ENCODE measurements at regions not wholly inside any gene's neighbourhood (a gene's known extent, or its start where the extent isn't known, plus 50 kb on each side); places are given as distances from the start of the nearest gene placed in this dataset.

DNA sequence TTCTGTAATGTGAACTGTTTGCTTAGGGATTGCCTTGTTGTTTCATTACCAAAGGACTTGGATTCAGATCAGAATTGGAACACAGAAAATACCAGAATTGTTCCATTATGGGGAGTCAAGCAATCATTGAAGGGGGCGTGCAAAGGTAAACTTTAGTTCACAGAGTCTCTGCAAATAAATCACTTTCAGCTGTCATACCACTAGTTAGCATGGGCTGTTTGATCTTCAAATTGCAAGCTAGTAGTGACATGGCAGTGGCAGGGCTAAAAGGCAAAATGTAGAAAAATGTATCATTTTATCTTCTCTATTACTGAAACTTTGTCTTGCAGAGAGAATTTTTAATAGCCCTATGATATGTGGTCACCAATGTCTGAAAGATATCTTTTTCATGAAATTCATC is 483.2 kb upstream of the NRSN1 start:
- TF ChIP-seq, protein P1, sequence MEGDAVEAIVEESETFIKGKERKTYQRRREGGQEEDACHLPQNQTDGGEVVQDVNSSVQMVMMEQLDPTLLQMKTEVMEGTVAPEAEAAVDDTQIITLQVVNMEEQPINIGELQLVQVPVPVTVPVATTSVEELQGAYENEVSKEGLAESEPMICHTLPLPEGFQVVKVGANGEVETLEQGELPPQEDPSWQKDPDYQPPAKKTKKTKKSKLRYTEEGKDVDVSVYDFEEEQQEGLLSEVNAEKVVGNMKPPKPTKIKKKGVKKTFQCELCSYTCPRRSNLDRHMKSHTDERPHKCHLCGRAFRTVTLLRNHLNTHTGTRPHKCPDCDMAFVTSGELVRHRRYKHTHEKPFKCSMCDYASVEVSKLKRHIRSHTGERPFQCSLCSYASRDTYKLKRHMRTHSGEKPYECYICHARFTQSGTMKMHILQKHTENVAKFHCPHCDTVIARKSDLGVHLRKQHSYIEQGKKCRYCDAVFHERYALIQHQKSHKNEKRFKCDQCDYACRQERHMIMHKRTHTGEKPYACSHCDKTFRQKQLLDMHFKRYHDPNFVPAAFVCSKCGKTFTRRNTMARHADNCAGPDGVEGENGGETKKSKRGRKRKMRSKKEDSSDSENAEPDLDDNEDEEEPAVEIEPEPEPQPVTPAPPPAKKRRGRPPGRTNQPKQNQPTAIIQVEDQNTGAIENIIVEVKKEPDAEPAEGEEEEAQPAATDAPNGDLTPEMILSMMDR (tag by site-specific recombination; IDR thresholded peaks at IDR 0.05), result no peak
- TF ChIP-seq, protein P2, sequence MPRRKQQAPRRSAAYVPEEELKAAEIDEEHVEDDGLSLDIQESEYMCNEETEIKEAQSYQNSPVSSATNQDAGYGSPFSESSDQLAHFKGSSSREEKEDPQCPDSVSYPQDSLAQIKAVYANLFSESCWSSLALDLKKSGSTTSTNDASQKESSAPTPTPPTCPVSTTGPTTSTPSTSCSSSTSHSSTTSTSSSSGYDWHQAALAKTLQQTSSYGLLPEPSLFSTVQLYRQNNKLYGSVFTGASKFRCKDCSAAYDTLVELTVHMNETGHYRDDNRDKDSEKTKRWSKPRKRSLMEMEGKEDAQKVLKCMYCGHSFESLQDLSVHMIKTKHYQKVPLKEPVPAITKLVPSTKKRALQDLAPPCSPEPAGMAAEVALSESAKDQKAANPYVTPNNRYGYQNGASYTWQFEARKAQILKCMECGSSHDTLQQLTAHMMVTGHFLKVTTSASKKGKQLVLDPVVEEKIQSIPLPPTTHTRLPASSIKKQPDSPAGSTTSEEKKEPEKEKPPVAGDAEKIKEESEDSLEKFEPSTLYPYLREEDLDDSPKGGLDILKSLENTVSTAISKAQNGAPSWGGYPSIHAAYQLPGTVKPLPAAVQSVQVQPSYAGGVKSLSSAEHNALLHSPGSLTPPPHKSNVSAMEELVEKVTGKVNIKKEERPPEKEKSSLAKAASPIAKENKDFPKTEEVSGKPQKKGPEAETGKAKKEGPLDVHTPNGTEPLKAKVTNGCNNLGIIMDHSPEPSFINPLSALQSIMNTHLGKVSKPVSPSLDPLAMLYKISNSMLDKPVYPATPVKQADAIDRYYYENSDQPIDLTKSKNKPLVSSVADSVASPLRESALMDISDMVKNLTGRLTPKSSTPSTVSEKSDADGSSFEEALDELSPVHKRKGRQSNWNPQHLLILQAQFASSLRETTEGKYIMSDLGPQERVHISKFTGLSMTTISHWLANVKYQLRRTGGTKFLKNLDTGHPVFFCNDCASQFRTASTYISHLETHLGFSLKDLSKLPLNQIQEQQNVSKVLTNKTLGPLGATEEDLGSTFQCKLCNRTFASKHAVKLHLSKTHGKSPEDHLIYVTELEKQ (tag by site-specific recombination; IDR thresholded peaks at IDR 0.05; ENCODE audit: borderline replicate concordance), result no peak
- no peak for TF ChIP-seq SCRT2 (tag by site-specific recombination; IDR thresholded peaks at IDR 0.05)
- TF ChIP-seq, protein P3, sequence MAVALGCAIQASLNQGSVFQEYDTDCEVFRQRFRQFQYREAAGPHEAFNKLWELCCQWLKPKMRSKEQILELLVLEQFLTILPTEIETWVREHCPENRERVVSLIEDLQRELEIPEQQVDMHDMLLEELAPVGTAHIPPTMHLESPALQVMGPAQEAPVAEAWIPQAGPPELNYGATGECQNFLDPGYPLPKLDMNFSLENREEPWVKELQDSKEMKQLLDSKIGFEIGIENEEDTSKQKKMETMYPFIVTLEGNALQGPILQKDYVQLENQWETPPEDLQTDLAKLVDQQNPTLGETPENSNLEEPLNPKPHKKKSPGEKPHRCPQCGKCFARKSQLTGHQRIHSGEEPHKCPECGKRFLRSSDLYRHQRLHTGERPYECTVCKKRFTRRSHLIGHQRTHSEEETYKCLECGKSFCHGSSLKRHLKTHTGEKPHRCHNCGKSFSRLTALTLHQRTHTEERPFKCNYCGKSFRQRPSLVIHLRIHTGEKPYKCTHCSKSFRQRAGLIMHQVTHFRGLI (tag by site-specific recombination; IDR thresholded peaks at IDR 0.05), result no peak
- TF ChIP-seq ZNF623 (tag by site-specific recombination; IDR thresholded peaks at IDR 0.05), result no peak
- TF ChIP-seq, protein P4, sequence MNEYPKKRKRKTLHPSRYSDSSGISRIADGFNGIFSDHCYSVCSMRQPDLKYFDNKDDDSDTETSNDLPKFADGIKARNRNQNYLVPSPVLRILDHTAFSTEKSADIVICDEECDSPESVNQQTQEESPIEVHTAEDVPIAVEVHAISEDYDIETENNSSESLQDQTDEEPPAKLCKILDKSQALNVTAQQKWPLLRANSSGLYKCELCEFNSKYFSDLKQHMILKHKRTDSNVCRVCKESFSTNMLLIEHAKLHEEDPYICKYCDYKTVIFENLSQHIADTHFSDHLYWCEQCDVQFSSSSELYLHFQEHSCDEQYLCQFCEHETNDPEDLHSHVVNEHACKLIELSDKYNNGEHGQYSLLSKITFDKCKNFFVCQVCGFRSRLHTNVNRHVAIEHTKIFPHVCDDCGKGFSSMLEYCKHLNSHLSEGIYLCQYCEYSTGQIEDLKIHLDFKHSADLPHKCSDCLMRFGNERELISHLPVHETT (tag by site-specific recombination; IDR thresholded peaks at IDR 0.05), result no peak
- TF ChIP-seq ZNF146 (tag by site-specific recombination; IDR thresholded peaks at IDR 0.05), result no peak
- no peak for TF ChIP-seq YY1 (tag by site-specific recombination; IDR thresholded peaks at IDR 0.05)
